Glomerular visceral epithelial cell (primary cell): ENCODE measurements at regions not wholly inside any gene's neighbourhood (a gene's known extent, or its start where the extent isn't known, plus 50 kb on each side); places are given as distances from the start of the nearest gene placed in this dataset.

Experiments used
- DNase-seq: peaks from one replicate; pipeline ENCODE4 v3.0.0-alpha.2; 2016; ENCODE audit errors: extremely low spot score

GRCh38 chr1:83813576-83813975 is 185.4 kb downstream of the TTLL7 start:
- DNase-seq: no peak

- no peak for DNase-seq
Measured at GRCh38 chr1:83810144-83810543, 188.8 kb downstream of the TTLL7 start.

- no peak for DNase-seq
Measured at GRCh38 chr1:83808536-83808935, 190.4 kb downstream of the TTLL7 start.

- DNase-seq: no peak
Measured at GRCh38 chr1:83807821-83808220, 191.1 kb downstream of the TTLL7 start.

GRCh38 chr1:83807231-83807630 is 191.7 kb downstream of the TTLL7 start:
- no peak for DNase-seq

- no peak for DNase-seq
Measured at GRCh38 chr1:83805921-83806320, 193.0 kb downstream of the TTLL7 start.

GRCh38 chr1:83802460-83803152 is 196.3 kb downstream of the TTLL7 start:
- no peak for DNase-seq

GRCh38 chr1:83802023-83802422 is 196.9 kb downstream of the TTLL7 start:
- DNase-seq: no peak

- no peak for DNase-seq
Measured at GRCh38 chr1:83800066-83800465, 198.9 kb downstream of the TTLL7 start.

GRCh38 chr1:83799594-83799993 is 199.3 kb downstream of the TTLL7 start:
- no peak for DNase-seq

- no peak for DNase-seq
Measured at GRCh38 chr1:83798965-83799364, 200.0 kb downstream of the TTLL7 start.

- DNase-seq: no peak
Measured at GRCh38 chr1:83796409-83796808, 202.5 kb downstream of the TTLL7 start.

- DNase-seq: no peak
Measured at GRCh38 chr1:83794384-83794783, 204.5 kb downstream of the TTLL7 start.

- peak; percentile 8 for DNase-seq
Measured at GRCh38 chr1:83791821-83792437, 207.0 kb downstream of the TTLL7 start.

GRCh38 chr1:83790446-83790845 is 208.5 kb downstream of the TTLL7 start:
- DNase-seq: no peak

GRCh38 chr1:83787246-83787998 is 211.5 kb downstream of the TTLL7 start:
- DNase-seq: no peak

GRCh38 chr1:83781667-83782066 is 217.3 kb downstream of the TTLL7 start:
- DNase-seq: no peak

GRCh38 chr1:83779565-83779964 is 219.4 kb downstream of the TTLL7 start:
- DNase-seq: no peak

GRCh38 chr1:83777758-83778101 is 221.2 kb downstream of the TTLL7 start:
- DNase-seq: no peak

GRCh38 chr1:83776913-83777757 is 221.8 kb downstream of the TTLL7 start:
- no peak for DNase-seq

- DNase-seq: no peak
Measured at GRCh38 chr1:83775977-83776603, 222.8 kb downstream of the TTLL7 start.

- no peak for DNase-seq
Measured at GRCh38 chr1:83773059-83773458, 225.9 kb downstream of the TTLL7 start.
